Neuronal stem cell (in vitro differentiated cells): ENCODE measurements at regions not wholly inside any gene's neighbourhood (a gene's known extent, or its start where the extent isn't known, plus 50 kb on each side); places are given as distances from the start of the nearest gene placed in this dataset.
A peak's percentile ranks its signal among the peaks of the same experiment; 100 is the strongest.

Experiments used
- DNase-seq: peaks from one replicate; pipeline ENCODE4 v3.0.0-alpha.2; 2013; ENCODE audit warnings: low spot score
- H2AFZ ChIP-seq: one replicate; pipeline ENCODE4 v1.6.1; 2013; ENCODE audit warnings: mild to moderate bottlenecking, low read length, inconsistent platforms
- H2AK5ac ChIP-seq: 2 replicates; pipeline ENCODE4 v1.6.1; 2013; ENCODE audit warnings: low read depth, mild to moderate bottlenecking, inconsistent platforms, low read length, moderate library complexity, mixed read lengths
- H2BK120ac ChIP-seq: 2 replicates; pipeline ENCODE4 v1.6.1; 2013; ENCODE audit warnings: low read depth, mild to moderate bottlenecking, inconsistent platforms, low read length, moderate library complexity, mixed read lengths
- H2BK12ac ChIP-seq: one replicate; pipeline ENCODE4 v1.6.1; 2013; ENCODE audit warnings: low read length, inconsistent platforms
- H2BK15ac ChIP-seq: 2 replicates; pipeline ENCODE4 v1.6.1; 2013; ENCODE audit warnings: mild to moderate bottlenecking, low read length, inconsistent platforms, mixed read lengths
- H2BK5ac ChIP-seq: one replicate; pipeline ENCODE4 v1.6.1; 2013; ENCODE audit warnings: inconsistent platforms, mild to moderate bottlenecking, low read length, moderate library complexity
- H3K14ac ChIP-seq: one replicate; pipeline ENCODE4 v1.6.1; 2013; ENCODE audit warnings: low read length, inconsistent platforms
- H3K18ac ChIP-seq: 2 replicates; pipeline ENCODE4 v1.6.1; 2013; ENCODE audit warnings: low read length, inconsistent platforms
- H3K23ac ChIP-seq: 2 replicates; pipeline ENCODE4 v1.6.1; 2013; ENCODE audit warnings: low read depth, mild to moderate bottlenecking, mixed read lengths, low read length, inconsistent platforms; ENCODE audit not compliant: poor library complexity
- H3K27ac ChIP-seq: replicated peaks from 3 replicates; pipeline ENCODE4 v1.5.1; 2013; ENCODE audit warnings: low read length, inconsistent platforms
- H3K27me3 ChIP-seq, 3 experiments: 2 replicates each; pipeline ENCODE4 v1.6.1; 2013; ENCODE audit warnings: low read length in 3 of 3, mild to moderate bottlenecking in 2 of 3, inconsistent platforms in 1 of 3, low read depth in 1 of 3, mixed read lengths in 1 of 3, moderate library complexity in 1 of 3; ENCODE audit not compliant: control insufficient read depth in 3 of 3, insufficient read depth in 3 of 3
- H3K36me3 ChIP-seq, 2 donors: replicated peaks in 1 of 2; 2 replicates each; pipeline ENCODE4 v1.6.1; 2013; ENCODE audit warnings: low read length in 2 of 2; ENCODE audit not compliant: control insufficient read depth in 2 of 2, insufficient read depth in 2 of 2
- H3K4ac ChIP-seq: 2 replicates; pipeline ENCODE4 v1.6.1; 2013; ENCODE audit warnings: inconsistent platforms, mild to moderate bottlenecking, low read length, moderate library complexity
- H3K4me1 ChIP-seq, 2 donors: 1 replicate in 1 of 2; 2 replicates in 1 of 2; pipeline ENCODE4 v1.6.1; 2013; ENCODE audit warnings: low read length in 2 of 2, low read depth in 1 of 2; ENCODE audit not compliant: control insufficient read depth in 2 of 2, insufficient read depth in 1 of 2
- H3K4me2 ChIP-seq: one replicate; pipeline ENCODE4 v1.6.1; 2013; ENCODE audit warnings: mild to moderate bottlenecking, low read length, inconsistent platforms; ENCODE audit not compliant: insufficient read depth, poor library complexity, severe bottlenecking
- H3K4me3 ChIP-seq, 2 donors: 2 replicates each; pipeline ENCODE4 v1.5.1; 2013; ENCODE audit warnings: low read length in 2 of 2, mild to moderate bottlenecking in 2 of 2, inconsistent platforms in 1 of 2, moderate library complexity in 1 of 2
- H3K79me1 ChIP-seq: one replicate; pipeline ENCODE4 v1.6.1; 2013; ENCODE audit warnings: low read depth, mild to moderate bottlenecking, inconsistent platforms, low read length, moderate library complexity
- H3K9ac ChIP-seq: one replicate; pipeline ENCODE4 v1.6.1; 2013; ENCODE audit warnings: mild to moderate bottlenecking, low read depth, low read length, inconsistent platforms; ENCODE audit not compliant: poor library complexity
- H3K9me3 ChIP-seq, 2 donors: replicated peaks in 1 of 2; 2 replicates each; pipeline versions ENCODE3 to v1.6.1; 2013; ENCODE audit warnings: low read length in 2 of 2, mild to moderate bottlenecking in 2 of 2, inconsistent platforms in 1 of 2, low read depth in 1 of 2, mixed read lengths in 1 of 2, moderate library complexity in 1 of 2; ENCODE audit not compliant: control insufficient read depth in 2 of 2, insufficient read depth in 1 of 2
- H4K8ac ChIP-seq: one replicate; pipeline ENCODE4 v1.6.1; 2013; ENCODE audit warnings: low read depth, mild to moderate bottlenecking, inconsistent platforms, low read length, moderate library complexity
- H4K91ac ChIP-seq: one replicate; pipeline ENCODE4 v1.6.1; 2013; ENCODE audit warnings: low read length, low read depth, mild to moderate bottlenecking, inconsistent platforms; ENCODE audit not compliant: poor library complexity
- WGBS, 2 donors: extraction: QIAGEN DNeasy Blood & Tissue Kit; methylation state at CpG; one replicate each; pipeline ENCODE4 v1.1.7; 2013; ENCODE audit warnings: missing lambda C conversion rate in 2 of 2, mixed read lengths in 1 of 2; ENCODE audit not compliant: insufficient read length in 2 of 2, insufficient replicate concordance in 1 of 2; ENCODE audit errors: extremely low coverage in 2 of 2; 5-methylcytosine and 5-hydroxymethylcytosine counted together

DNA sequence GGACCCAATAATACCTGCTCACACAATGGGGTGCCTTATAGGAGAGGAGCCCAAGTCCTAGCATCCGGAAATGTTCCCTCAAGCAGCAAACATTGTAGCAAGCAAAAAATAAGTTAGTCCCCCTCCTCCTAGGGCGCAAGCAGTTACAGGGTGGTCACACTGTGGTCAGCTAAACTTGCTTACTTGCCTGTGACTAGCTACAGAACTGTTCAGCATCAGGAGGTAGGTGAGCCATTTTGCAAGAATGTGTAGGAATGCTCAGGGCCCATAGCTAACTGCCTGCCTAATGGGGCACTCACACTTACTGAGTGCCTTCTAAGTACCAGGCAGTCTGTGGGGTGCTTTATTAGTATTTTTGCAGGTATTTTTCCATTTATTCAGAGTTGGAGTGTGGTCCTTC lies 154.6 kb upstream of the GRIN2B start:
- Histone ChIP-seq H3K14ac (no peak overlapping the region), H2BK12ac (no peak overlapping the region), H2BK5ac (no peak overlapping the region), H3K18ac (no peak overlapping the region), H3K4me1 (no peaks in the 10 kb centered on the region), H3K4ac (no peak overlapping the region), H3K27me3 (no peaks in the 10 kb centered on the region), H3K23ac (no peak overlapping the region), H3K9ac (no peak overlapping the region), H3K4me2 (no peak overlapping the region), H2BK15ac (no peak overlapping the region), H2AK5ac (no peak overlapping the region), H3K36me3 (no peaks in the 10 kb centered on the region), H3K4me3 (no peak overlapping the region), H3K27ac (no peak overlapping the region), H3K9me3 (no peaks in the 10 kb centered on the region), H3K79me1 (no peaks in the 10 kb centered on the region), H4K91ac (no peak overlapping the region), H2AFZ (no peak overlapping the region), H4K8ac (no peak overlapping the region), H2BK120ac (no peak overlapping the region)
- DNase-seq, result no peak
- WGBS, 2 donors, result no CpG with 5 or more reads among the region's 2 CpGs

DNA sequence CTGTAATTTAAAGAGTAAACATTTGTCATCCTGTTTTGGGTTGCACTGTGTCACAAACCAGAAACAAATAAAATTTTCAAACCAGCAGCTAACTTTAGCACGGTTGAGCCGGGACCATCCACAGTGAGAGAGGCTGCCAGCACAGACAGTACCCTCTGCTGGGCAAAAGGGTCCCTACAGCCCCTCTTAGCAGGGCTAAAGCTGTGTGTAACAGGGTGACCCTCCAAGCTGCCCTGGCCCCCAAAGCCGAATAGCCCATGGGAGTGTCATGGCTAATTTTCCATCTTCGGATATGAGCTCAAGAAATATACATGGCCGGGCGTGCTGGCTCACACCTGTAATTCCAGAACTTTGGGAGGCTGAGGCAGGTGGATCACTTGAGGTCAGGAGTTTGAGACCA lies 157.1 kb upstream of the GRIN2B start:
- Histone ChIP-seq H4K91ac (no peak overlapping the region), H3K36me3 (no peaks in the 10 kb centered on the region), H3K27me3 (no peaks in the 10 kb centered on the region), H2BK5ac (no peak overlapping the region), H3K23ac (no peak overlapping the region), H3K4me2 (no peak overlapping the region), H2AFZ (no peak overlapping the region), H3K18ac (no peak overlapping the region), H2BK15ac (no peak overlapping the region), H2AK5ac (no peak overlapping the region), H3K79me1 (no peaks in the 10 kb centered on the region), H4K8ac (no peak overlapping the region), H3K4me1 (no peaks in the 10 kb centered on the region), H3K14ac (no peak overlapping the region), H3K9ac (no peak overlapping the region), H2BK120ac (no peak overlapping the region), H3K9me3 (no peaks in the 10 kb centered on the region), H3K4me3 (no peak overlapping the region), H3K27ac (no peak overlapping the region), H2BK12ac (no peak overlapping the region), H3K4ac (no peak overlapping the region)
- DNase-seq, result peak; percentile 9
- WGBS, 2 donors, result no CpG with 5 or more reads among the region's 6 CpGs

DNA sequence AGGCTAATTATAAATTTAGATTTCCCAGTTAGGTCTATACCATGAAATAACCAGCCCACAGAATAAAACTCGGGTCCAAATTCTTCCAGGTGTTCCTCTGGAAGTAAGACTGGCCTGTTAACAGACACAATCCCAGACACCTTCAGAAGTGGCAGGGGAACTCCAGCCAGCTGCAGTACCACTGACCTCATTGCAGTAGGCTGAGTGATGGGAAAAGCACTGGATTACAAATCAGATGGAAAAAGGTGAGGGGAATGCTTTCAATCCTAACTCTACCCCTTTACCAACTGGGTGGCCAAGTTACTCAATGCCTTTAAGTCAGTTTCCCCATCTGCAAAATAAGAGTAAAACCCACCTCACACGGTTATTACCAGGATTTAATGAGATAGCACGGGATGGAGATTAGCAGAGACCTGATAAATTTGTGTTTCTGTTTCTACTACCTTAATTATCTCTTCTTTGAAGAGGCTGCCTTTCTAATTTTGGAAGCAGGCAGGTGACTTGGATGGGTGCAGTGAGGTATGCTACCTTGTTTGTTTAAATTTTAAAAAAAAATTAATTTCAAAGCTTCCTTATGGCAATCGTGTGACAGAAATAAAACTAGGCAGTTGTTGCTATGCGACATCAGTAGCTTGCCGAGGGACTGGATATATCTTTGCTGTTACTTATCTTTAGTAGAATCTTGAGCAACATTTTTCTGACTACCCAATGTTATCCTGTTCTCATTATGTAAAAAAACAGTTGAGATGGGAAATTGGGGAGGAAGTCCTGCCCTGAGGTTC lies 167.3 kb upstream of the GRIN2B start:
- Histone ChIP-seq H3K18ac (no peak overlapping the region), H3K79me1 (no peaks in the 10 kb centered on the region), H3K27me3 (peaks cover 0 to 4% (median 0%) of the 10 kb centered on the region in 3 experiments), H2BK15ac (no peak overlapping the region), H3K4me3 (no peak overlapping the region), H3K9me3 (no peaks in the 10 kb centered on the region), H2BK5ac (no peak overlapping the region), H2AFZ (no peak overlapping the region), H3K27ac (no peak overlapping the region), H3K23ac (no peak overlapping the region), H3K4ac (no peak overlapping the region), H3K4me2 (no peak overlapping the region), H2BK120ac (no peak overlapping the region), H3K4me1 (no peaks in the 10 kb centered on the region), H2BK12ac (no peak overlapping the region), H4K91ac (no peak overlapping the region), H2AK5ac (no peak overlapping the region), H4K8ac (no peak overlapping the region), H3K14ac (no peak overlapping the region), H3K9ac (no peak overlapping the region), H3K36me3 (no peaks in the 10 kb centered on the region)
- no peak for DNase-seq
- no CpG with 5 or more reads among the region's 6 CpGs for WGBS, 2 donors

GRCh38 chr12:14153803-14154202 lies 172.4 kb upstream of the GRIN2B start:
- WGBS, 2 donors, result no CpG with 5 or more reads among the region's 1 CpG
- H3K18ac ChIP-seq, result no peak overlapping the region
- no peak overlapping the region for H3K27ac ChIP-seq
- H2BK15ac ChIP-seq, result no peak overlapping the region
- no peak overlapping the region for H3K4me3 ChIP-seq
- H3K27me3 ChIP-seq, result peaks cover 0 to 4% (median 2%) of the 10 kb centered on the region in 3 experiments
- H2BK5ac ChIP-seq, result no peak overlapping the region
- H3K14ac ChIP-seq, result no peak overlapping the region
- no peak overlapping the region for H2BK120ac ChIP-seq
- no peak overlapping the region for H3K4me2 ChIP-seq
- no peak overlapping the region for H3K4ac ChIP-seq
- no peak overlapping the region for H4K91ac ChIP-seq
- DNase-seq, result no peak
- H4K8ac ChIP-seq, result no peak overlapping the region
- H3K9ac ChIP-seq, result no peak overlapping the region
- H3K9me3 ChIP-seq, result no peaks in the 10 kb centered on the region
- H2BK12ac ChIP-seq, result no peak overlapping the region
- no peak overlapping the region for H2AFZ ChIP-seq
- H3K23ac ChIP-seq, result no peak overlapping the region
- no peaks in the 10 kb centered on the region for H3K79me1 ChIP-seq
- H3K36me3 ChIP-seq, result no peaks in the 10 kb centered on the region
- H2AK5ac ChIP-seq, result no peak overlapping the region
- no peaks in the 10 kb centered on the region for H3K4me1 ChIP-seq
